ENCODE measurements at regions not wholly inside any gene's neighbourhood (a gene's known extent, or its start where the extent isn't known, plus 50 kb on each side); places are given as distances from the start of the nearest gene placed in this dataset.

DNA sequence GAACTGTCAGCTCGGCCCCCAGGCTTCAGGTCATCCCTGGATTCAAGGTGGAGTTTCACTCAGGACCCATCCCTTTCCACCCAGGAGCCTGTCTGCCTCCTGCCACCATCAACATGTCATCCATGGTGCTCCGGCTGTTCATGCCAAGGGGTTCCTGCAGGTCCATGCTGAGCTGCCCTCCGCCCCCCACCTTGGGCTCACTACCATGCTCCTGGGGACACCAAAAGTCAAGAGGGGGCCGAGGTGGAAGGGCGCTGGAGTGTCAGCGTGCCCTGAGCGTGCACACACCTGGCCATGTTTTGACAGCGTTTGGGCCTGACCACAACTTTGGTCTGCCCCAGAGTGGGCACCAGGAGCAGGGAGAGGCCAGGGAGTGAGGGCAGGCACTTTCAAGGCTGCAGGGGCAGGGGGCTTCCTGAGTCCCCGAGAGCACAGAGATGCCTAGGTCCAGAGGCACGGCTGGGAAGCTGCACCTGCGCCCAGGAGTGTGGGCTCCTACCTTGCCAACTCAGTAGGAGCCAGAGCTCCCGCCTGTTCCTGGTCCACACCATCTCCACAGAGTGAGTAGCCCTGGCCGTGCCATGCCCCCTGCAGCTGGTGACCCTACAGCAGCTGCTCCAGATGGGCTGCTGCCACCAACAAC lies 639.6 kb upstream of the ZP4 start:
- Histone ChIP-seq H3T11ph (ENCODE audit: low read length) (no peak overlapping the region), H4K20me1 (ENCODE audit: control insufficient read depth, insufficient read depth, insufficient read length) (no peaks in the 10 kb centered on the region), H4K91ac (ENCODE audit: insufficient read length, low read depth, low read length) (no peak overlapping the region), H3K56ac (ENCODE audit: insufficient read length, low read depth, low read length) (no peak overlapping the region), H4K8ac (replicated peaks; ENCODE audit: insufficient read length, low read depth, low read length) (no peak overlapping the region), H4K5ac (ENCODE audit: insufficient read length, low read depth, low read length) (no peak overlapping the region), H3K4ac (ENCODE audit: low read depth, low read length) (no peak overlapping the region), H3K14ac (ENCODE audit: insufficient read depth, low read length) (no peak overlapping the region), H3K23me2 (ENCODE audit: insufficient read length, low read depth, low read length, poor library complexity, severe bottlenecking) (no peaks in the 10 kb centered on the region), H2BK20ac (ENCODE audit: low read depth, low read length, poor library complexity, severe bottlenecking) (no peak overlapping the region), H3K79me2 (ENCODE audit: insufficient read depth, low read length) (no peaks in the 10 kb centered on the region), H3K9ac (ENCODE audit: extremely low read depth, insufficient read length, low read length) (no peak overlapping the region), H2BK5ac (ENCODE audit: insufficient read length, low read length) (no peak overlapping the region), H3K4me1 (ENCODE audit: insufficient read depth, low read length) (no peaks in the 10 kb centered on the region), H3K18ac (ENCODE audit: insufficient read length, low read depth, low read length) (no peak overlapping the region), H2AK5ac (ENCODE audit: insufficient read length, low read length) (no peak overlapping the region), H2BK15ac (ENCODE audit: low read depth, low read length) (no peak overlapping the region), H3K9me3 (ENCODE audit: control insufficient read depth, low read depth, low read length) (no peaks in the 10 kb centered on the region), H2BK12ac (ENCODE audit: insufficient read length, low read depth, low read length) (no peak overlapping the region), H2AFZ (ENCODE audit: low read length) (no peak overlapping the region), H3K27me3 (ENCODE audit: insufficient read depth, low read length) (no peaks in the 10 kb centered on the region), H3K23ac (ENCODE audit: insufficient read length, low read depth, low read length) (no peak overlapping the region), H3K27ac (ENCODE audit: insufficient read length, low read depth, low read length) (no peak overlapping the region), H3K4me2 (ENCODE audit: insufficient read depth, insufficient read length, low read length) (no peak overlapping the region), H2BK120ac (ENCODE audit: low read depth, low read length, poor library complexity, severe bottlenecking) (no peak overlapping the region), H3K79me1 (ENCODE audit: insufficient read depth, low read depth, low read length, poor library complexity, severe bottlenecking) (no peaks in the 10 kb centered on the region)
- H3K27me3 Mint-ChIP-seq (ENCODE audit: low read depth) = no peaks in the 10 kb centered on the region; the same call in 1 of the 2 replicates
- no peaks in the 10 kb centered on the region for H3K4me1 Mint-ChIP-seq
- TF ChIP-seq, protein P1, sequence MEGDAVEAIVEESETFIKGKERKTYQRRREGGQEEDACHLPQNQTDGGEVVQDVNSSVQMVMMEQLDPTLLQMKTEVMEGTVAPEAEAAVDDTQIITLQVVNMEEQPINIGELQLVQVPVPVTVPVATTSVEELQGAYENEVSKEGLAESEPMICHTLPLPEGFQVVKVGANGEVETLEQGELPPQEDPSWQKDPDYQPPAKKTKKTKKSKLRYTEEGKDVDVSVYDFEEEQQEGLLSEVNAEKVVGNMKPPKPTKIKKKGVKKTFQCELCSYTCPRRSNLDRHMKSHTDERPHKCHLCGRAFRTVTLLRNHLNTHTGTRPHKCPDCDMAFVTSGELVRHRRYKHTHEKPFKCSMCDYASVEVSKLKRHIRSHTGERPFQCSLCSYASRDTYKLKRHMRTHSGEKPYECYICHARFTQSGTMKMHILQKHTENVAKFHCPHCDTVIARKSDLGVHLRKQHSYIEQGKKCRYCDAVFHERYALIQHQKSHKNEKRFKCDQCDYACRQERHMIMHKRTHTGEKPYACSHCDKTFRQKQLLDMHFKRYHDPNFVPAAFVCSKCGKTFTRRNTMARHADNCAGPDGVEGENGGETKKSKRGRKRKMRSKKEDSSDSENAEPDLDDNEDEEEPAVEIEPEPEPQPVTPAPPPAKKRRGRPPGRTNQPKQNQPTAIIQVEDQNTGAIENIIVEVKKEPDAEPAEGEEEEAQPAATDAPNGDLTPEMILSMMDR (conservative IDR thresholded peaks at IDR 0.05) = no peak
- peaks cover 2 to 12% (median 9%) of the 10 kb centered on the region in 3 experiments; a peak in 4 of 7 replicates for H3K36me3 Mint-ChIP-seq (ENCODE audit: insufficient read depth in 1 of 3, low read depth in 3 of 3)
- H3K9me3 Mint-ChIP-seq = peaks cover 4 to 12% of the 10 kb centered on the region in 2 experiments; a peak in 4 of 5 replicates
- DNase-seq = no peak
- no CpG with 5 or more reads among the region's 13 CpGs for WGBS (ENCODE audit: extremely low coverage, insufficient read length, low lambda C conversion rate)
- no peak overlapping the region for H3K27ac Mint-ChIP-seq
- no peak overlapping the region for H3K4me3 Mint-ChIP-seq
